ENCODE measurements at regions not wholly inside any gene's neighbourhood (a gene's known extent, or its start where the extent isn't known, plus 50 kb on each side); places are given as distances from the start of the nearest gene placed in this dataset.

- H3K23ac ChIP-seq (ENCODE audit: low read depth, low read length), result no peak overlapping the region
- H3K27ac ChIP-seq (ENCODE audit: insufficient read depth, low read length), result no peak overlapping the region
- H3K14ac ChIP-seq (replicated peaks; ENCODE audit: low read depth, low read length), result no peak overlapping the region
- no TSS peak for BruUV-seq (replicated peaks)
- no peak overlapping the region for H2BK15ac ChIP-seq (ENCODE audit: low read depth, low read length)
- dilution Hi-C loops (cut with HindIII; ENCODE audit: low sequenced_read_pairs, unreplicated experiment), result no loop called here
- no peaks in the 10 kb centered on the region for H3K4me1 ChIP-seq (ENCODE audit: control insufficient read depth, insufficient read depth, low read length)
- peaks cover 10% of the 10 kb centered on the region; the same call in 1 of the 2 replicates for H3K9me3 ChIP-seq (ENCODE audit: control insufficient read depth, insufficient read depth, low read length)
- POLR2A ChIA-PET (ENCODE audit: unreplicated experiment), result no interaction called here
- CTCF ChIA-PET, result no interaction called here
- no peaks in the 10 kb centered on the region for H4K20me1 ChIP-seq (ENCODE audit: insufficient read depth, low read length)
- H2BK120ac ChIP-seq (ENCODE audit: low read depth, low read length), result no peak overlapping the region
- no peak overlapping the region for H3K4me2 ChIP-seq (ENCODE audit: low read depth, low read length)
- no peaks in the 10 kb centered on the region for H3K36me3 ChIP-seq (ENCODE audit: control insufficient read depth, insufficient read depth, low read length)
- ATAC-seq (ENCODE audit: low read depth) (no peak), DNase-seq (no peak)
- no peak overlapping the region for H2BK5ac ChIP-seq (ENCODE audit: low read depth, low read length, poor library complexity, severe bottlenecking)
- no peak overlapping the region for H3K18ac ChIP-seq (ENCODE audit: low read depth, low read length)
- TF ChIP-seq SMC3 (IDR thresholded peaks at IDR 0.05; ENCODE audit: low read depth, low read length) (no peak), MXI1 (IDR thresholded peaks at IDR 0.05; ENCODE audit: borderline replicate concordance, low read depth, low read length) (no peak), MAZ (IDR thresholded peaks at IDR 0.05; ENCODE audit: borderline replicate concordance, low read depth, low read length) (no peak), RCOR1 (IDR thresholded peaks at IDR 0.05; ENCODE audit: insufficient replicate concordance, low read length) (no peak), MAFK (IDR thresholded peaks at IDR 0.05; ENCODE audit: low read depth, low read length) (no peak), CHD1 (IDR thresholded peaks at IDR 0.05; ENCODE audit: low read depth, low read length) (no peak)
- no peaks in the 10 kb centered on the region for H3K9me1 ChIP-seq (ENCODE audit: insufficient read depth, low read length)
- H3K4ac ChIP-seq (ENCODE audit: low read depth, low read length), result no peak overlapping the region
- H2BK20ac ChIP-seq (ENCODE audit: low read depth, low read length), result no peak overlapping the region
- H4K5ac ChIP-seq (ENCODE audit: low read depth, low read length), result no peak overlapping the region
- H2AFZ ChIP-seq (replicated peaks; ENCODE audit: low read length, poor library complexity), result no peak overlapping the region
- in situ Hi-C loops (cut with MboI; ENCODE audit: low sequenced_read_pairs), result no loop called here
- intact Hi-C loops (cut with micrococcal nuclease), result no loop called here
- H2AK9ac ChIP-seq (replicated peaks; ENCODE audit: low read depth, low read length, poor library complexity), result no peak overlapping the region
- no peaks in the 10 kb centered on the region for H3K79me1 ChIP-seq (ENCODE audit: low read depth in 1 of 2, low read length in 2 of 2)
- no peak overlapping the region for H3K56ac ChIP-seq (ENCODE audit: extremely low read depth, insufficient read depth, low read length)
- H4K91ac ChIP-seq (ENCODE audit: insufficient read depth, low read depth, low read length), result no peak overlapping the region
- no peaks in the 10 kb centered on the region for H3K27me3 ChIP-seq (ENCODE audit: control insufficient read depth, insufficient read depth, low read length)
- no peak overlapping the region for H4K8ac ChIP-seq (ENCODE audit: low read depth in 2 of 2, low read length in 2 of 2)
- H3K9ac ChIP-seq (ENCODE audit: low read depth, low read length), result no peak overlapping the region
- no peak overlapping the region for H3K4me3 ChIP-seq (ENCODE audit: insufficient read depth, low read depth, low read length)
- no peak overlapping the region for H2AK5ac ChIP-seq (ENCODE audit: low read depth, low read length)
- 100% methylated on average over 1 of the region's 1 CpG; no CpG with 5 or more reads in 1 of the 2 experiments for WGBS, 2 experiments (ENCODE audit: extremely low coverage in 2 of 2, insufficient read length in 1 of 2)
These were observed 712.2 kb upstream of the POM121L12 start for GRCh38 chr7:52323202-52323746.
